ENCODE measurements at regions not wholly inside any gene's neighbourhood (a gene's known extent, or its start where the extent isn't known, plus 50 kb on each side); places are given as distances from the start of the nearest gene placed in this dataset.

GRCh38 chr2:125107446-125107845 lies 1082.4 kb downstream of the CNTNAP5 start:
- no peak for TF ChIP-seq CTCF (IDR thresholded peaks at IDR 0.05)
- H3K9me3 Mint-ChIP-seq, result no peaks in the 10 kb centered on the region
- no peak overlapping the region for H3K4me3 Mint-ChIP-seq
- H3K27ac Mint-ChIP-seq, result no peak overlapping the region
- no peaks in the 10 kb centered on the region for H3K36me3 Mint-ChIP-seq (ENCODE audit: low read depth)
- no peaks in the 10 kb centered on the region for H3K27me3 Mint-ChIP-seq (ENCODE audit: low read depth, poor library complexity)
- DNase-seq, result no peak
- no peaks in the 10 kb centered on the region for H3K4me1 Mint-ChIP-seq

GRCh38 chr2:125108251-125108650 lies 1083.2 kb downstream of the CNTNAP5 start:
- TF ChIP-seq CTCF (IDR thresholded peaks at IDR 0.05), result no peak
- no peaks in the 10 kb centered on the region for H3K4me1 Mint-ChIP-seq
- no peaks in the 10 kb centered on the region for H3K27me3 Mint-ChIP-seq (ENCODE audit: low read depth, poor library complexity)
- no peak for DNase-seq
- H3K36me3 Mint-ChIP-seq (ENCODE audit: low read depth), result no peaks in the 10 kb centered on the region
- H3K27ac Mint-ChIP-seq, result no peak overlapping the region
- no peaks in the 10 kb centered on the region for H3K9me3 Mint-ChIP-seq
- no peak overlapping the region for H3K4me3 Mint-ChIP-seq

GRCh38 chr2:125125902-125126301 lies 1100.8 kb downstream of the CNTNAP5 start:
- peaks cover 13% of the 10 kb centered on the region for H3K9me3 Mint-ChIP-seq
- H3K27me3 Mint-ChIP-seq (ENCODE audit: low read depth, poor library complexity), result peaks cover 7% of the 10 kb centered on the region
- no peaks in the 10 kb centered on the region for H3K4me1 Mint-ChIP-seq
- H3K27ac Mint-ChIP-seq, result no peak overlapping the region
- H3K4me3 Mint-ChIP-seq, result no peak overlapping the region
- no peaks in the 10 kb centered on the region for H3K36me3 Mint-ChIP-seq (ENCODE audit: low read depth)
- no peak for TF ChIP-seq CTCF (IDR thresholded peaks at IDR 0.05)
- DNase-seq, result no peak

- no peak for DNase-seq
- H3K4me1 Mint-ChIP-seq, result no peaks in the 10 kb centered on the region
- peaks cover 6% of the 10 kb centered on the region for H3K27me3 Mint-ChIP-seq (ENCODE audit: low read depth, poor library complexity)
- no peaks in the 10 kb centered on the region for H3K9me3 Mint-ChIP-seq
- H3K27ac Mint-ChIP-seq, result no peak overlapping the region
- H3K36me3 Mint-ChIP-seq (ENCODE audit: low read depth), result no peaks in the 10 kb centered on the region
- no peak for TF ChIP-seq CTCF (IDR thresholded peaks at IDR 0.05)
- H3K4me3 Mint-ChIP-seq, result no peak overlapping the region
These were observed 1135.9 kb downstream of the CNTNAP5 start for GRCh38 chr2:125160947-125161346.

- H3K27me3 Mint-ChIP-seq (ENCODE audit: low read depth, poor library complexity), result no peaks in the 10 kb centered on the region
- H3K4me3 Mint-ChIP-seq, result no peak overlapping the region
These were observed 1142.1 kb downstream of the CNTNAP5 start for GRCh38 chr2:125167152-125167551.

More at GRCh38 chr2:125167152-125167551, 1142.1 kb downstream of the CNTNAP5 start:
- H3K36me3 Mint-ChIP-seq (ENCODE audit: low read depth), result no peaks in the 10 kb centered on the region
- H3K9me3 Mint-ChIP-seq, result no peaks in the 10 kb centered on the region
- H3K4me1 Mint-ChIP-seq, result no peaks in the 10 kb centered on the region
- TF ChIP-seq CTCF (IDR thresholded peaks at IDR 0.05), result no peak
- H3K27ac Mint-ChIP-seq, result no peak overlapping the region
- no peak for DNase-seq

Data from nephron progenitor cell (in vitro differentiated cells).